A673 (cell line): ENCODE measurements at regions not wholly inside any gene's neighbourhood (a gene's known extent, or its start where the extent isn't known, plus 50 kb on each side); places are given as distances from the start of the nearest gene placed in this dataset.

Source experiments
- BruUV-seq: library from RNA; stranded (reverse); fragments of 400-500 nt; replicated peaks from 2 replicates; lab custom pipeline; 2021; lab: Mats Ljungman, UMichigan
- CTCF ChIA-PET: fragments of 300-600 bp; sonication (Branson Sonifier 250); formaldehyde crosslinking; loops from one replicate; lab custom pipeline; 2022; ENCODE audit warnings: antibody characterized with exemption; lab: Charles Lee
- POLR2A ChIA-PET: fragments of 300-600 bp; sonication (Branson Sonifier 250); formaldehyde crosslinking; loops from one replicate; lab custom pipeline; 2022; ENCODE audit warnings: antibody characterized with exemption; ENCODE audit not compliant: low non-redundant PET; lab: Charles Lee
- DNase-seq: peaks from one replicate; pipeline ENCODE4 v3.0.0-alpha.2; 2015; ENCODE audit warnings: low spot score
- H3K27ac ChIP-seq: fragments of 200-600 bp; sonication (generic); 2 replicates; pipeline ENCODE4 v1.5.1; 2016; ENCODE audit warnings: mixed run types, low read depth, mild to moderate bottlenecking, mixed read lengths, antibody characterized with exemption, low read length; ENCODE audit not compliant: poor library complexity, severe bottlenecking
- H3K27me3 ChIP-seq: fragments of 200-600 bp; sonication (generic); replicated peaks from 2 replicates; pipeline ENCODE4 v1.6.1; 2017; ENCODE audit warnings: mixed run types, low read depth, mild to moderate bottlenecking, mixed read lengths, antibody characterized with exemption, low read length; ENCODE audit not compliant: insufficient read depth, poor library complexity
- H3K36me3 ChIP-seq: fragments of 200-600 bp; sonication (generic); 2 replicates; pipeline ENCODE4 v1.6.1; 2016; ENCODE audit warnings: mixed run types, mild to moderate bottlenecking, mixed read lengths, antibody characterized with exemption, low read length; ENCODE audit not compliant: insufficient read depth, poor library complexity, severe bottlenecking
- H3K4me1 ChIP-seq: fragments of 200-600 bp; sonication (generic); 2 replicates; pipeline ENCODE4 v1.6.1; 2017; ENCODE audit warnings: mixed run types, mild to moderate bottlenecking, mixed read lengths, antibody characterized with exemption, low read length; ENCODE audit not compliant: insufficient read depth, poor library complexity, severe bottlenecking
- H3K4me3 ChIP-seq: fragments of 200-600 bp; sonication (generic); 2 replicates; pipeline ENCODE4 v1.5.1; 2016; ENCODE audit warnings: low read depth, mixed run types, mild to moderate bottlenecking, mixed read lengths, low read length; ENCODE audit not compliant: poor library complexity, severe bottlenecking
- H3K9me3 ChIP-seq: fragments of 200-600 bp; sonication (generic); 2 replicates; pipeline ENCODE4 v1.6.1; 2016; ENCODE audit warnings: mixed run types, low read depth, mild to moderate bottlenecking, mixed read lengths, antibody characterized with exemption, low read length; ENCODE audit not compliant: poor library complexity, severe bottlenecking
- CTCF ChIP-seq: fragments of 300-800, 200-600 bp; sonication (generic); conservative IDR thresholded peaks from 2 replicates; pipeline ENCODE4 v1.5.1; 2017; ENCODE audit warnings: low read depth, mild to moderate bottlenecking, antibody characterized with exemption, low read length, moderate library complexity, mixed read lengths
- EZH2 ChIP-seq: fragments of 200-600 bp; sonication (generic); IDR thresholded peaks from 2 replicates; pipeline ENCODE4 v1.6.1; 2017; ENCODE audit warnings: borderline replicate concordance, low read depth, mild to moderate bottlenecking, mixed read lengths, antibody characterized with exemption, low read length; ENCODE audit not compliant: poor library complexity, severe bottlenecking
- intact Hi-C: fragments of 100-400 bp; cut with micrococcal nuclease; formaldehyde crosslinking; loops from one replicate; pipeline ENCODE4 v1.10.0; 2022; ENCODE audit not compliant: unreplicated experiment

GRCh38 chrX:43313035-43313434, 343.1 kb upstream of the MAOA start:
- TF ChIP-seq EZH2 (no peak), CTCF (no peak)
- H3K36me3 ChIP-seq, result no peaks in the 10 kb centered on the region
- no peak for DNase-seq
- no peaks in the 10 kb centered on the region for H3K4me1 ChIP-seq
- CTCF ChIA-PET, result no interaction called here
- H3K9me3 ChIP-seq, result no peaks in the 10 kb centered on the region
- H3K27me3 ChIP-seq, result no peaks in the 10 kb centered on the region
- BruUV-seq, result no TSS peak
- intact Hi-C loops, result no loop called here
- POLR2A ChIA-PET, result no interaction called here
- H3K27ac ChIP-seq, result no peak overlapping the region
- H3K4me3 ChIP-seq, result no peak overlapping the region

- no TSS peak for BruUV-seq
- ChIA-PET POLR2A (no interaction called here), CTCF (no interaction called here)
- Histone ChIP-seq H3K4me3 (no peak overlapping the region), H3K9me3 (no peaks in the 10 kb centered on the region), H3K4me1 (no peaks in the 10 kb centered on the region), H3K27me3 (no peaks in the 10 kb centered on the region), H3K27ac (no peak overlapping the region), H3K36me3 (no peaks in the 10 kb centered on the region)
- no peak for DNase-seq
- intact Hi-C loops, result no loop called here
- no peak for TF ChIP-seq EZH2
- no peak for TF ChIP-seq CTCF
Measured at GRCh38 chrX:43314525-43314924, 341.6 kb upstream of the MAOA start.

- Histone ChIP-seq H3K4me3 (no peak overlapping the region), H3K27ac (no peak overlapping the region), H3K27me3 (no peaks in the 10 kb centered on the region), H3K4me1 (no peaks in the 10 kb centered on the region), H3K9me3 (no peaks in the 10 kb centered on the region), H3K36me3 (no peaks in the 10 kb centered on the region)
- intact Hi-C loops, result no loop called here
- no TSS peak for BruUV-seq
- CTCF ChIA-PET, result no interaction called here
- DNase-seq, result no peak
- no peak for TF ChIP-seq CTCF
- TF ChIP-seq EZH2, result no peak
- POLR2A ChIA-PET, result no interaction called here
Measured at GRCh38 chrX:43315622-43316021, 340.5 kb upstream of the MAOA start.
